HG03066 (cell line): ENCODE measurements at regions not wholly inside any gene's neighbourhood (a gene's known extent, or its start where the extent isn't known, plus 50 kb on each side); places are given as distances from the start of the nearest gene placed in this dataset.
"Not testable (repeated sequence)": the region's sequence is repeated elsewhere in the genome, so short reads cannot be mapped to it uniquely, and the experiment has no call there.

ENCODE experiments used
- ATAC-seq: cut with Tn5 transposase; IDR thresholded peaks from one replicate; pipeline ENCODE4 v1.9.1; 2021; ENCODE audit warnings: low read depth; ENCODE audit not compliant: unreplicated experiment

- no peak for ATAC-seq
Measured at GRCh38 chr5:7192016-7192415, 203.9 kb upstream of the ADCY2 start.

DNA sequence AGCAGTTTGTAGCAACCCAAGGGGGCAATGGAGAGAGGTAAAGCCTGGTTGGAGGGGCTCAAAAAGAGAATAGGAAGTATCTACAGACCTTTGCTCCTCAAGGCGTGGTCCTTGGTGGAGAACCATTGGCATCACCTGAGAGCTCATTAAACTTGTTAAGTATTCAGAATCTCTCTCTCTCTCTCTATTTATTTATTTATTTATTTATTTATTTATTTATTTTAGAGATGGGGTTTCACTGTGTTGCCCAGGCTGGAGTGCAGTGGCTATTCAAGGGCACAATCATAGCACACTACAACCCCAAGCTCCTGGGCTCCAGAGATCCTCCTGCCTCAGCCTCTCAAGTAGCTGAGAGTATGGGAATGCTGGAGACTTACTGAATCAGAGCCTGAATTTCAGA is 193.1 kb upstream of the ADCY2 start:
- no peak for ATAC-seq

DNA sequence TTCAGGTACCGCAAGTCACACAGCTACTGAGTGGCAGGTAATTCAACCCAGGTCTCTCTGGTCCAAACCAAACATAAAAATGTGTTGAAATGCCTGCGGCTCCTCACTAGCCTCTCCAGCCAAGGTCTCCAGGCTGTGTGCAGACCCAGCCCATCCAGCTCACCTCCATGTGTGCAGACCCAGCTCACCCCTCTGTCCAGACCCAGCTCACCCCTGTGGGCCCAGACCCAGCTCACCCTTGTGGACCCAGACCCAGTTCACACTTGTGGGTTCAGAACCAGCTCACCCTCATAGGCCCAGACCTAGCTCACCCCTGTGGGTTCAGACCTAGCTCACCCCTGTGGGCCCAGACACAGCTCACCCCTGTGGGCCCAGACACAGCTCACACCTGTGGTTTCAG is 188.0 kb upstream of the ADCY2 start:
- no peak for ATAC-seq

GRCh38 chr5:7208938-7209337 is 187.0 kb upstream of the ADCY2 start:
- no peak for ATAC-seq

DNA sequence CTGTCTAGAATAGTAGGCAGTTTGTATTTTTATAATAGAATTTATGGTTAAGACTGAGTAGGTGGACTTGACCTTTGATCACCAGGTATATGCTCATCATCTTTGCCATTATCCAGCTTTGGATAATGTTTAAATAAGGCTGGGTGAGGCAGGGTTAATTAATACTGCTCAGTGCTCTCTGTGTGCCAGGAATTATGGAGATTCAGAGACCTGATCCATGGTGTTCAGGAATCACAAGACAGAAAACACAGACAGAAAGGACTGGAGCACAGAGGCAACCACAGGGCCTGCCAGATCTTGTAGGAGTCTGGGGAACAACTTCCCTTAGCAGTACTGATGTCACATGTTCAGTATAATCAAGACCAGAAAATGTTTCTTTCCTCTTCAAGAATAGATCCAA is 186.3 kb upstream of the ADCY2 start:
- ATAC-seq: no peak

DNA sequence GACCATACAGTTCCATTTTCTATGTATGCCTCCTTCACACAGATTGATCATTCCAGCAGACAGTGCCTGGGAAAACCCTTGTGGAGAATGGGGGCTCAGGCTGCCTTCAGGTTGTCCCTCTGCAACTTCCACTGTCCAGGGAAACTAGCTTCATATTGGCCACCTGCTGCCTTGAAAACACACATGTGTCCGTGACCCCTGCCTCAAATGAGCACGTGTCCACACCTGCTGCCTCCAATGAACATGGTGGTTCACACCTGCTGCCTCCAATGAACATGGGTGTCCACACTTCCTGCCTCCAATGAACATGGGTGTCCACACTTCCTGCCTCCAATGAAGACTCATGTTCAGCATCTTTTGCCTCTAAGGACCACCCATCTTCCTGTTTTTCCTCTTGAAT is 185.4 kb upstream of the ADCY2 start:
- no peak for ATAC-seq

DNA sequence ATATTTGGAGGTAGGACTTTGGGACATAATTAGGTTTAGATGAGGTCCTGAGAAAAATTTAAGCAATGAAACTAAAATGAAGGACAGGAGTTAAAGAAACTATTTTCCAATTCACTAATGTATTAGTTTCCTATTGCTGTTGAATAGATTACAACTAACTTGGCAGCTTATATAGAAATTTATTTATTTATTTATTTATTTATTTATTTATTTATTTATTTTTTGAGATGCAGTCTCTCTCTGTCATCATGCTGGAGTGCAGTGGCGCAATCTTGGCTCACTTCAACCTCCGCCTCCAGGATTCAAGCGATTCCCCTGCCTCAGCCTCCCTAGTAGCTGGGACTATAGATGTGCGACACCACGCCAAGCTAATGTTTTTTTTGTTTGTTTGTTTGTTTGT is 182.4 kb upstream of the ADCY2 start:
- no peak for ATAC-seq

DNA sequence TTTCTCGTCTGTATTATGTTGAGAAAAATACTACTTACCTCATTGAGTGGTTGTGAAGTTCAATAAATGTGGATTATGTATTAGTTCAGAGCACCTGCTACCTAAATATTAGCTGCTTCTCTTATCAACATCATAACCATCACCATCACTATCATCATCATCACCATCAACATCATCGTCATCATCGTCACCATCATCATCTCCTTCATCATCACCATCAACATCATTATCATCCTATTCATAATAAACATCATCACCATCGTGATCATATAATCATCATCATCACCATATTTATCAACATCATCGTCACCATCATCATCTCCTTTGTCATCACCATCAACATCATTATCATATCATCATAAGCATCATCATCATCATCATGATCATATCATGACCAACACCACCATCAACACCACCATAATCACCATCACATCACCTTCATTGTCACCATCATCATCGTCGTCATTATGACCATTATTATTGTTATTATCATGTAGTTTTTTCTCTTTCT is 181.0 kb upstream of the ADCY2 start:
- no peak for ATAC-seq

- no peak for ATAC-seq
Measured at GRCh38 chr5:7218141-7218540, 177.8 kb upstream of the ADCY2 start.

- no peak for ATAC-seq
Measured at GRCh38 chr5:7220156-7220555, 175.8 kb upstream of the ADCY2 start.

GRCh38 chr5:7221041-7221440 is 174.9 kb upstream of the ADCY2 start:
- ATAC-seq: no peak

- no peak for ATAC-seq
Measured at GRCh38 chr5:7225826-7226225, 170.1 kb upstream of the ADCY2 start.

DNA sequence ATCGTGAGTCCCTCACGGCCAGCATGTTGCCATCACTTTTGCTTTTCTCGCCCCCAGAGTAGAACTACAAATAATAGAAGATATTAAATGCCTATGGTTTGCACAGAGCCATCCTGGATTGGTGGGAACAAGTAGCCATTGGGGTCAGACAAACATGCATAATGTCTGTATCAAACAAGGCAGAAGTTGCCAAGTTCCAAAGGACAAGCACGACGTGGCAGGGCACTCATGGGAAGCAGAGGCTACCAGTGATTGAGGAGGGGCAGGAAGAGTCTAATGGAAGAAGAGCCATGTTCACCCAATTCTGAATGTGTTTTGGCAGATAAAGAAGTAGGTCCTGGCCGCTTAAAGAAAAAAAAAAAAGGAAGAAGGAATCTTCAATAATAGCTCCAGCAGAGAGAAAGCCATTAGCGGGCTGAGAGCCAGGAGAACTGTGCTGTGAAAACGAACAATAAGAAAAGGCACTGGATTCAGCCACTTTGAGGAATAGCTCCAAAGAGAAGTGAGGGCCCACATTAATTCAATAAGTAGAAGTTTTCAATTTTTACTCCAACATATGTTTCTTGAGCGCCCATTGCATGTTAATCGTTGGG is 153.7 kb upstream of the ADCY2 start:
- ATAC-seq: no peak

- no peak for ATAC-seq
Measured at GRCh38 chr5:7244208-7244607, 151.7 kb upstream of the ADCY2 start.

DNA sequence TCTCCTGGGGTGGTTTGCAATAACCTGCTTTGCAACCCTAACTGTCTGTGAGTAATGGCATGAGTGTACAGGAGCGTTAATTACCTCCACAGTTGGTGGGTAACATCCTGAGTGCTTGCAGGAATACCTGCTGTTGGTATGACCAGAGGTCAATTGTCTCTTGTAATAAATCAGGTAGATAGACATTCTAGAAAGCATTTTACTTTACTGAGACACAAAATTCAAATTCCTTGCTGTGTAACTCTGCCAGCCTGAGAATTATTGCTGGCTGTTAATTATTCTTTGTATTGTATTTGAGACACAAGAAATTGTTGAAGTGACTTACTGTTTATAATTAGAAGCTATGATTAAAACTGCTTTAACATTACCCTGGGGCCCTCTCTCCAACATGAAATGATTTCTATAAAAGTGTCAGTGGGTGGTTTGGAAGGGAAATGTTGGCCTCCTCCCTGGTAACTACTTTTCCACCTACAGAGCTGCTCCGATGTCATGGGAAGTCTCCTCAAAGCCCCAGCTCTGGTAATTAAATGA is 150.8 kb upstream of the ADCY2 start:
- ATAC-seq: no peak

DNA sequence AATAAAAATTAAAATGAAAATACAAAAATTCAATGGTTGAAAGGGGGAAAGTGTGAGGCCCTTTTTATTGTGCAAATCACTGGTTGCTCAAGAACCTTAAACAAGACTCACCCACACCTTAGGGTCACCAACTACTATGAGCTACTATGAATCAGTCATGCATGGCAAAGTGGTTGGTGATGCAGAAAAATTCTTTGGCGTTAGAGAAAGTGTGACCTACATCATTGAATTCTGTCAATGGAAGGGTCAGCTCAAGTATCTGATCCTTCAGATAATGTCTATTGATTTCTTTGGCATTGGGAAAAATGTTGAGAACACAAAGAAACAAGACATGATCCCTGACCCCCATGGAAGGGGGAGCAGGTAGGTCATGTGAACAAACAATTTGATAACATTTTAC is 149.7 kb upstream of the ADCY2 start:
- no peak for ATAC-seq

DNA sequence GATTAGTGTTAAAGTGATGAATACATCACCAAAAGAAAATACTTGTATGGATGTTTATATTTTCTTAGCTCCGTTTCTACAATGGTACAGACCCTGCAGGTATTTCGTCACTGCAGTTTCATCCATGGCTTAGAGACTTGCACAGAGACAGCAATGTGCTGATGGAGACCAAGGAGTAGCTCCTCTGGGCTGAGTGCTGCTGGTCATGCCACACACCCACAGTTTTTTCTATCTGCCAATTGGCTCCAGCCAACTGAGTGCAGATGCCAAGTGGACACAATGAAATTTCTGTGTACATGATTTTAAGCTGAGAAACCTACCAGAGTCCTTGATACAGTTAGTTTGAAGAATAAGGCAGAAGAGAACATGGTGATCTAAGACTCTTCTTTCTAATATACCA is 145.9 kb upstream of the ADCY2 start:
- ATAC-seq: no peak

DNA sequence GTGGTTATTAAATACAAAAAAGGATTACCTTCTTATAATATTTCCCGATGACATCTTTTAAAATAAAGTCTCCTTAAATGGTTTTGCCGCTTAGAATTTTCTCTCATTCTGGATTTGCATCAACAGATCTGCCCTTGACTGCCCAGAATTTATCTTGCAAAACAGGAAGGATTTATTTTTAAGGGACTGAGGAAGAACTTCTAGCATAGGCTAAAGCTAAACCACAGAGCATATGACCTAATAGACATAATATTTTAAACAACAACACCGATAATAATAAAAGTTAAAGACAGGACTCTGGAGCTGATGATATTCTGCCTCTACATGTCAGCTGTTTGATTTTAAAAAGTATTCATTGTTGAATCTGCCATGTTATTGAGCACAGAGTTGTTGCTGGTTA is 145.3 kb upstream of the ADCY2 start:
- no peak for ATAC-seq

DNA sequence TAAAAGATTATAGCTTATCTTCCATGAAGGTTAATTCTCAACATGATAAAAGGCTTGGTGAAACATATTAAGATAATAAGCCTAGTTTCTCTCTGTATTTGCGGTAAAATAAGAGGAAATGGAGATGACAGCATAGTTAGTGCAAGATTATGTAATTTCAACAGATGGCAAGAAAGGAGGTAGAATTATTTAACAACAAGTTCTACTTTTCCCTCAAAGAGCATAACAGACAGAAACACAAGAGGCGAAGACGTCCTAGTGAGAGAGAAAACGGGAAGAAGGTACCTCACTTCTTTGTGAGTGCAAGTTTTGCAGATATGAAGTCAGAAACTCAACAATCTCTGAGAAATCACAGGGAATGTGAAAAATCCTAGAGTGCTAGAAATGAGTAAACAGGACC is 144.8 kb upstream of the ADCY2 start:
- ATAC-seq: no peak

DNA sequence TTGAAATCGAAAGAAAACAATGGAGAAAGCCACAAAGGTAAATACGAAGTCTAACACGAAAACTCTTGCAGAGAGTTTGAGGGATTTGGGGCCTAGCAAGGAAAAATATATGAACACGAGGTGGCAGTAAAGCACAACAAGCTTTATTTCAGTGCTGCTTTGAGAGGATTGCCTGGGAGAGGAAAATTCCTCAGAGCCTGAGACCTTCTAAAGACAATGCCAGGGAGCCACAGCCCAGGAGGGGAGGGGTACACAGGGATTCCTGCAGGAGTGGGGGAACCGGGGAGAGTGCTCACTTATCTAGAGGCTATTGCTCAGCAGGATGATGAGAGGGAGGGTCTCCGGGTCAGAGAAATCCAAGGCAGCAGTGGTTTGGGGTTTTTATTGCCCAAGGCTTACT is 134.9 kb upstream of the ADCY2 start:
- ATAC-seq: no peak

DNA sequence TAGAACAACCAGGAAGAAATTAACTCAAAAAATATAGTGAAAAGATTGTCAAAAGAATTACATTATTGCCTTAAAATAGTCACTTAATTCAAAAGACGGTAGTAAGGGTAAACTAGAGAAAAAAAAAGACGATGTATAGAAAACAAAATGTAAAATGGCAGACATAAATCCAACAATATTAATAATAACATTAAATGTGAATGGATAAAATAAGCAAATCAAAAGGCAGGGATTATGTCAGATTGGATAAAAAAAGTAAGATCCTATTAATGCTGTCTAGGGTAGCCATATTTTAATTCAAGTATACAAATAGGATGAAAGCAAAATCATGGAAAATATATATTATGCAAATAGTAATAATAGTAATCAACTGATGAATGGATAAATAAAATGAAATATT is 134.0 kb upstream of the ADCY2 start:
- ATAC-seq: no peak

GRCh38 chr5:7263398-7264015 is 132.4 kb upstream of the ADCY2 start:
- not testable (repeated sequence) for ATAC-seq
